Osteoblast (primary cell): ENCODE measurements at regions not wholly inside any gene's neighbourhood (a gene's known extent, or its start where the extent isn't known, plus 50 kb on each side); places are given as distances from the start of the nearest gene placed in this dataset.

Experiments
- DNase-seq: peaks from one replicate; pipeline ENCODE4 v3.0.0; 2011; ENCODE audit warnings: low spot score, mixed read lengths; ENCODE audit not compliant: insufficient read length; ENCODE audit errors: missing footprints
- H2AFZ ChIP-seq: 2 replicates; pipeline ENCODE4 v1.6.0; 2011; ENCODE audit warnings: mild to moderate bottlenecking, low read length
- H3K27ac ChIP-seq: 2 replicates; pipeline ENCODE4 v1.5.1; 2011; ENCODE audit warnings: mild to moderate bottlenecking, low read depth, low read length, moderate library complexity
- H3K27me3 ChIP-seq: 2 replicates; pipeline ENCODE4 v1.6.0; 2012; ENCODE audit warnings: mild to moderate bottlenecking, control low read depth, inconsistent platforms, low read length, moderate library complexity; ENCODE audit not compliant: insufficient read depth
- H3K36me3 ChIP-seq: 2 replicates; pipeline ENCODE4 v1.5.1; 2011; ENCODE audit warnings: mild to moderate bottlenecking, low read length, control low read depth, moderate library complexity; ENCODE audit not compliant: insufficient read depth
- H3K4me1 ChIP-seq: 2 replicates; pipeline ENCODE4 v1.5.1; 2011; ENCODE audit warnings: mild to moderate bottlenecking, low read length, control low read depth, moderate library complexity; ENCODE audit not compliant: insufficient read depth
- H3K4me2 ChIP-seq: 2 replicates; pipeline ENCODE4 v1.6.0; 2011; ENCODE audit warnings: mild to moderate bottlenecking, low read length; ENCODE audit not compliant: insufficient read depth
- H3K4me3 ChIP-seq: fragments of 200-600 bp; sonication (generic); 3 replicates; pipeline ENCODE4 v1.5.1; 2012; ENCODE audit warnings: mild to moderate bottlenecking, low read length, inconsistent platforms; ENCODE audit not compliant: insufficient read depth
- H3K79me2 ChIP-seq: 2 replicates; pipeline ENCODE4 v1.6.0; 2012; ENCODE audit warnings: mild to moderate bottlenecking, low read length, control low read depth, inconsistent platforms; ENCODE audit not compliant: insufficient read depth
- H3K9me3 ChIP-seq: 2 replicates; pipeline ENCODE4 v1.5.1; 2011; ENCODE audit warnings: low read depth, low read length, control low read depth
- H4K20me1 ChIP-seq: 2 replicates; pipeline ENCODE4 v1.6.0; 2012; ENCODE audit warnings: mild to moderate bottlenecking, low read length, control low read depth; ENCODE audit not compliant: insufficient read depth
- CTCF ChIP-seq: IDR thresholded peaks from 2 replicates; pipeline ENCODE4 v1.5.1; 2011; ENCODE audit warnings: mild to moderate bottlenecking, low read depth, low read length, moderate library complexity; ENCODE audit errors: extremely low read depth

GRCh38 chr1:90457985-90458384 lies 259.1 kb downstream of the BARHL2 start:
- Histone ChIP-seq H2AFZ (no peak overlapping the region), H3K79me2 (no peaks in the 10 kb centered on the region), H3K4me1 (no peaks in the 10 kb centered on the region), H3K4me2 (no peak overlapping the region), H3K36me3 (no peaks in the 10 kb centered on the region), H3K9me3 (no peaks in the 10 kb centered on the region), H3K27ac (no peak overlapping the region), H4K20me1 (no peaks in the 10 kb centered on the region), H3K27me3 (no peaks in the 10 kb centered on the region), H3K4me3 (no peak overlapping the region)
- TF ChIP-seq CTCF = no peak
- no peak for DNase-seq

GRCh38 chr1:90452491-90452890 lies 264.6 kb downstream of the BARHL2 start:
- H3K4me2 ChIP-seq = no peak overlapping the region
- no peak for DNase-seq
- no peak overlapping the region for H3K27ac ChIP-seq
- no peaks in the 10 kb centered on the region for H3K4me1 ChIP-seq
- TF ChIP-seq CTCF = no peak
- H3K27me3 ChIP-seq = no peaks in the 10 kb centered on the region
- H3K79me2 ChIP-seq = no peaks in the 10 kb centered on the region
- H4K20me1 ChIP-seq = no peaks in the 10 kb centered on the region
- H2AFZ ChIP-seq = no peak overlapping the region
- no peak overlapping the region for H3K4me3 ChIP-seq
- no peaks in the 10 kb centered on the region for H3K9me3 ChIP-seq
- H3K36me3 ChIP-seq = no peaks in the 10 kb centered on the region

- Histone ChIP-seq H3K4me3 (no peak overlapping the region), H3K4me2 (no peak overlapping the region), H3K36me3 (no peaks in the 10 kb centered on the region), H3K27me3 (no peaks in the 10 kb centered on the region), H2AFZ (no peak overlapping the region), H3K79me2 (no peaks in the 10 kb centered on the region), H3K27ac (no peak overlapping the region), H3K4me1 (no peaks in the 10 kb centered on the region), H4K20me1 (no peaks in the 10 kb centered on the region), H3K9me3 (no peaks in the 10 kb centered on the region)
- DNase-seq = no peak
- no peak for TF ChIP-seq CTCF
Measured at GRCh38 chr1:90443354-90443753, 273.7 kb downstream of the BARHL2 start.

- no peaks in the 10 kb centered on the region for H4K20me1 ChIP-seq
- no peak for DNase-seq
- H3K79me2 ChIP-seq = no peaks in the 10 kb centered on the region
- no peak for TF ChIP-seq CTCF
- no peak overlapping the region for H3K4me3 ChIP-seq
- H3K27me3 ChIP-seq = no peaks in the 10 kb centered on the region
- H2AFZ ChIP-seq = no peak overlapping the region
- no peak overlapping the region for H3K27ac ChIP-seq
- H3K4me1 ChIP-seq = no peaks in the 10 kb centered on the region
- no peak overlapping the region for H3K4me2 ChIP-seq
- H3K9me3 ChIP-seq = no peaks in the 10 kb centered on the region
- H3K36me3 ChIP-seq = no peaks in the 10 kb centered on the region
Measured at GRCh38 chr1:90435351-90435750, 281.8 kb downstream of the BARHL2 start.
